GM12878 (cell line): ENCODE measurements at regions not wholly inside any gene's neighbourhood (a gene's known extent, or its start where the extent isn't known, plus 50 kb on each side); places are given as distances from the start of the nearest gene placed in this dataset.

Experiments
- ATAC-seq: fragments of 200-7000 bp; cut with Tn5 transposase; 3 replicates; pipeline ENCODE4 v1.9.1; 2020; ENCODE audit warnings: mild to moderate bottlenecking, moderate library complexity
- BruUV-seq: library from RNA; stranded (reverse); fragments of 400-500 nt; replicated peaks from 2 replicates; lab custom pipeline; 2021; lab: Mats Ljungman, UMichigan
- CTCF ChIA-PET: fragments of 300-600 bp; sonication (Branson Sonifier 250); formaldehyde crosslinking; extraction: SDS; loops from one replicate; lab custom pipeline; 2021; ENCODE audit warnings: inconsistent platforms; lab: Yijun Ruan, JAX
- POLR2A ChIA-PET: fragments of 350-600 bp; formaldehyde crosslinking; extraction: SDS; loops from one replicate; lab custom pipeline; 2021; ENCODE audit warnings: inconsistent platforms; lab: Charles Lee
- RAD21 ChIA-PET: fragments of 300-600 bp; sonication (Branson Sonifier 250); formaldehyde crosslinking; loops from one replicate; lab custom pipeline; 2023; ENCODE audit warnings: antibody characterized with exemption; ENCODE audit not compliant: unreplicated experiment; lab: Charles Lee
- SMC1A ChIA-PET: fragments of 300-600 bp; sonication (Branson Sonifier 250); formaldehyde crosslinking; loops from one replicate; lab custom pipeline; 2023; ENCODE audit not compliant: unreplicated experiment, uncharacterized antibody; lab: Charles Lee
- DNase-seq: peaks from one replicate; pipeline ENCODE4 v3.0.0-alpha.2; 2011; ENCODE audit warnings: low read depth, low spot score
- FAIRE-seq: peaks from 3 replicates; lab custom pipeline; 2011; peaks lifted over from hg19 to GRCh38; lab: Jason Lieb, UNC
- H2AFZ ChIP-seq: 2 replicates; pipeline ENCODE4 v1.6.0; 2011; ENCODE audit warnings: low read depth, low read length, control low read depth; ENCODE audit not compliant: control insufficient read depth
- H3K27ac ChIP-seq: 2 replicates; pipeline ENCODE4 v1.5.1; 2011; ENCODE audit warnings: control low read depth; ENCODE audit not compliant: control insufficient read depth, insufficient read depth
- H3K27me3 ChIP-seq, 2 experiments: replicated peaks in 1 of 2; 2 replicates each; pipeline versions ENCODE4 v1.6.0 to v1.6.1; 2011; ENCODE audit warnings: low read length in 1 of 2; ENCODE audit not compliant: control insufficient read depth in 2 of 2, insufficient read depth in 2 of 2
- H3K36me3 ChIP-seq, 2 experiments: 2 replicates each; pipeline ENCODE4 v1.5.1; 2011; ENCODE audit warnings: low read length in 1 of 2; ENCODE audit not compliant: control insufficient read depth in 2 of 2, insufficient read depth in 2 of 2
- H3K4me1 ChIP-seq: 2 replicates; pipeline ENCODE4 v1.6.1; 2011; ENCODE audit warnings: mild to moderate bottlenecking, low read length, moderate library complexity, mixed read lengths; ENCODE audit not compliant: control insufficient read depth, insufficient read depth
- H3K4me2 ChIP-seq: 2 replicates; pipeline ENCODE4 v1.6.0; 2011; ENCODE audit warnings: control low read depth; ENCODE audit not compliant: control insufficient read depth, insufficient read depth
- H3K4me3 ChIP-seq: fragments of 200-600 bp; sonication (generic); 2 replicates; pipeline ENCODE4 v1.5.1; 2016
- H3K79me2 ChIP-seq: 2 replicates; pipeline ENCODE4 v1.6.0; 2011; ENCODE audit warnings: low read length; ENCODE audit not compliant: control insufficient read depth, insufficient read depth
- H3K9ac ChIP-seq: 2 replicates; pipeline ENCODE4 v1.8.0; 2011; ENCODE audit warnings: low read length, control low read depth, mixed read lengths; ENCODE audit not compliant: control insufficient read depth, insufficient read depth
- H3K9me3 ChIP-seq: replicated peaks from 3 replicates; pipeline ENCODE4 v1.5.1; 2011; ENCODE audit warnings: mild to moderate bottlenecking, low read length; ENCODE audit not compliant: control insufficient read depth, insufficient read depth
- H4K20me1 ChIP-seq: 2 replicates; pipeline ENCODE4 v1.6.0; 2011; ENCODE audit not compliant: control insufficient read depth, insufficient read depth
- CBFB ChIP-seq: IDR thresholded peaks from 2 replicates; pipeline ENCODE4 v1.6.1; 2016; ENCODE audit warnings: antibody characterized with exemption, low read depth
- CBX5 ChIP-seq: sonication (generic); IDR thresholded peaks from 2 replicates; pipeline ENCODE4 v1.6.1; 2016; ENCODE audit warnings: low read depth, moderate library complexity, mild to moderate bottlenecking, inconsistent platforms
- CREM ChIP-seq: IDR thresholded peaks from 2 replicates; pipeline ENCODE4 v1.6.1; 2014; ENCODE audit warnings: antibody characterized with exemption, low read depth
- ELK1 ChIP-seq: IDR thresholded peaks from 2 replicates; pipeline ENCODE4 v1.6.1; 2012; ENCODE audit warnings: low read depth, low read length, improper control_type of control experiment
- EP300 ChIP-seq, 2 experiments: fragments of 150-350 bp in 1 of 2; IDR thresholded peaks; 2 replicates each; pipeline ENCODE4 v1.6.1; 2011 to 2012; ENCODE audit warnings: low read depth in 2 of 2, low read length in 2 of 2, borderline replicate concordance in 1 of 2, improper control_type of control experiment in 1 of 2, inconsistent platforms in 1 of 2; ENCODE audit not compliant: control insufficient read depth in 1 of 2
- NR2F1 ChIP-seq: fragments of 450-650 bp; conservative IDR thresholded peaks from 2 replicates; pipeline ENCODE4 v1.6.1; 2017; ENCODE audit warnings: mild to moderate bottlenecking
- RCOR1 ChIP-seq: conservative IDR thresholded peaks from 2 replicates; pipeline ENCODE4 v1.6.1; 2012; ENCODE audit warnings: low read depth, low read length, improper control_type of control experiment
- RELA ChIP-seq: fragments of 450-650 bp; IDR thresholded peaks from 2 replicates; pipeline ENCODE4 v1.8.0; 2014; ENCODE audit warnings: borderline replicate concordance; ENCODE audit not compliant: partially characterized antibody
- RUNX3 ChIP-seq: IDR thresholded peaks from 2 replicates; pipeline ENCODE4 v1.6.1; 2012; ENCODE audit warnings: low read length, inconsistent platforms
- TCF3 ChIP-seq: IDR thresholded peaks from 2 replicates; pipeline ENCODE4 v1.6.1; 2012; ENCODE audit warnings: low read depth, mild to moderate bottlenecking, low read length, borderline replicate concordance; ENCODE audit not compliant: insufficient read depth
- WGBS: methylation state at CpG from one replicate; pipeline ENCODE4 v1.1.6; 2016; ENCODE audit warnings: low lambda C conversion rate; ENCODE audit not compliant: insufficient replicate concordance, insufficient coverage; ENCODE audit errors: missing lambda C conversion rate; 5-methylcytosine and 5-hydroxymethylcytosine counted together
- in situ Hi-C: fragments of 300-500 bp; cut with MboI; formaldehyde crosslinking; loops from 9 replicates; pipeline ENCODE4 v1.14.3; 2018; ENCODE audit warnings: mixed read lengths
- intact Hi-C: fragments of 100-400 bp; cut with micrococcal nuclease; formaldehyde crosslinking; loops from one replicate; pipeline ENCODE4 v1.14.2; 2022; ENCODE audit not compliant: unreplicated experiment
- TF ChIP-seq, protein P1 (sequence below): fragments of 450-650 bp; IDR thresholded peaks from 2 replicates; pipeline ENCODE4 v1.6.1; 2016; ENCODE audit warnings: mild to moderate bottlenecking

GRCh38 chr1:113325022-113325421, 65.3 kb upstream of the MAGI3 start:
- ChIA-PET SMC1A (interaction anchor here (1.0 kb wide), 1 partner anchor 41 kb away, joined by 3 read pairs; no protein-coding TSS in a partner anchor), RAD21 (interaction anchor here (0.6 kb wide), 1 partner anchor 22 kb away, joined by 3 read pairs; no protein-coding TSS in a partner anchor), POLR2A (no interaction called here)
- WGBS = 78% methylated on average over 3 of the region's 3 CpGs
- BruUV-seq = no TSS peak
- in situ Hi-C loops (no loop called here), intact Hi-C loops (no loop called here)
- Histone ChIP-seq H4K20me1 (no peaks in the 10 kb centered on the region), H3K9me3 (no peaks in the 10 kb centered on the region), H2AFZ (no peak overlapping the region), H3K36me3 (no peaks in the 10 kb centered on the region), H3K4me1 (no peaks in the 10 kb centered on the region), H3K27ac (no peak overlapping the region), H3K4me2 (no peak overlapping the region), H3K9ac (no peak overlapping the region)
- no peak for ATAC-seq
- no peak for FAIRE-seq
- no peak for DNase-seq
- TF ChIP-seq ELK1 = no peak
- no peak for TF ChIP-seq RELA
- no peak for TF ChIP-seq TCF3
- TF ChIP-seq NR2F1 = no peak
- TF ChIP-seq CBX5 = no peak
- TF ChIP-seq RUNX3 = no peak
- TF ChIP-seq EP300 (IDR thresholded peaks at IDR 0.05; ENCODE audit: borderline replicate concordance in 1 of 2, control insufficient read depth in 1 of 2, low read depth in 2 of 2, low read length in 2 of 2) = no peak
- TF ChIP-seq CREM = no peak
- TF ChIP-seq, protein P1, sequence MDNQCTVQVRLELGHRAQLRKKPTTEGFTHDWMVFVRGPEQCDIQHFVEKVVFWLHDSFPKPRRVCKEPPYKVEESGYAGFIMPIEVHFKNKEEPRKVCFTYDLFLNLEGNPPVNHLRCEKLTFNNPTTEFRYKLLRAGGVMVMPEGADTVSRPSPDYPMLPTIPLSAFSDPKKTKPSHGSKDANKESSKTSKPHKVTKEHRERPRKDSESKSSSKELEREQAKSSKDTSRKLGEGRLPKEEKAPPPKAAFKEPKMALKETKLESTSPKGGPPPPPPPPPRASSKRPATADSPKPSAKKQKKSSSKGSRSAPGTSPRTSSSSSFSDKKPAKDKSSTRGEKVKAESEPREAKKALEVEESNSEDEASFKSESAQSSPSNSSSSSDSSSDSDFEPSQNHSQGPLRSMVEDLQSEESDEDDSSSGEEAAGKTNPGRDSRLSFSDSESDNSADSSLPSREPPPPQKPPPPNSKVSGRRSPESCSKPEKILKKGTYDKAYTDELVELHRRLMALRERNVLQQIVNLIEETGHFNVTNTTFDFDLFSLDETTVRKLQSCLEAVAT = no peak
- no peak for TF ChIP-seq RCOR1
- no peak for TF ChIP-seq CBFB
- TF ChIP-seq, all 136 proteins: peak for 0
- no peaks in the 10 kb centered on the region for H3K79me2 ChIP-seq
- CTCF ChIA-PET = no interaction called here
- H3K27me3 ChIP-seq = peaks cover 0 to 3% of the 10 kb centered on the region in 2 experiments; a peak in 1 of 4 replicates
- no peak overlapping the region for H3K4me3 ChIP-seq
